H1 (cell line): ENCODE measurements at regions not wholly inside any gene's neighbourhood (a gene's known extent, or its start where the extent isn't known, plus 50 kb on each side); places are given as distances from the start of the nearest gene placed in this dataset.

ENCODE experiments used
- CTCF ChIA-PET: fragments of 300-600 bp; sonication (Branson Sonifier 250); formaldehyde crosslinking; loops from one replicate; lab custom pipeline; 2021; ENCODE audit not compliant: partially characterized antibody; lab: Charles Lee
- POLR2A ChIA-PET: fragments of 300-600 bp; sonication (Branson Sonifier 250); formaldehyde crosslinking; loops from one replicate; lab custom pipeline; 2021; ENCODE audit warnings: inconsistent platforms; ENCODE audit not compliant: partially characterized antibody; lab: Charles Lee
- DNase-seq, 2 experiments: peaks; one replicate each; pipeline versions ENCODE4 v3.0.0 to v3.0.0-alpha.2; 2010 to 2022; ENCODE audit warnings: low spot score in 2 of 2, low read depth in 1 of 2, mixed read lengths in 1 of 2
- FAIRE-seq: peaks from 2 replicates; lab custom pipeline; 2011; peaks lifted over from hg19 to GRCh38; lab: Jason Lieb, UNC
- H2AFZ ChIP-seq: 2 replicates; pipeline ENCODE4 v1.8.1; 2012; ENCODE audit warnings: low read length, inconsistent platforms
- H2AK5ac ChIP-seq: 2 replicates; pipeline ENCODE4 v1.6.1; 2013; ENCODE audit warnings: low read depth, low read length
- H2BK120ac ChIP-seq: replicated peaks from 2 replicates; pipeline ENCODE3; 2013; ENCODE audit warnings: low read depth, low read length, inconsistent platforms
- H2BK12ac ChIP-seq: 2 replicates; pipeline ENCODE4 v1.6.1; 2013; ENCODE audit warnings: low read depth, low read length
- H2BK15ac ChIP-seq: 2 replicates; pipeline ENCODE4 v1.6.1; 2013; ENCODE audit warnings: low read length
- H2BK20ac ChIP-seq: 2 replicates; pipeline ENCODE4 v1.6.1; 2013; ENCODE audit warnings: low read length
- H2BK5ac ChIP-seq: 2 replicates; pipeline ENCODE4 v1.6.1; 2013; ENCODE audit warnings: low read depth, low read length
- H3K14ac ChIP-seq: 2 replicates; pipeline ENCODE4 v1.6.1; 2013; ENCODE audit warnings: inconsistent platforms; ENCODE audit not compliant: insufficient read length
- H3K18ac ChIP-seq: 2 replicates; pipeline ENCODE4 v1.6.1; 2013; ENCODE audit warnings: low read length; ENCODE audit errors: extremely low read depth
- H3K23ac ChIP-seq: 2 replicates; pipeline ENCODE4 v1.6.1; 2013; ENCODE audit warnings: inconsistent platforms; ENCODE audit not compliant: insufficient read length
- H3K23me2 ChIP-seq: 2 replicates; pipeline ENCODE4 v1.6.1; 2013; ENCODE audit warnings: low read depth, low read length
- H3K27ac ChIP-seq: 2 replicates; pipeline ENCODE4 v1.6.1; 2011; ENCODE audit warnings: low read depth, low read length, inconsistent platforms
- H3K27me3 ChIP-seq, 4 experiments: replicated peaks in 1 of 4; 1 replicate in 1 of 4; 2 replicates in 3 of 4; pipeline versions ENCODE4 v1.6.1 to v1.8.1; 2011 to 2013; ENCODE audit warnings: low read length in 3 of 4, mild to moderate bottlenecking in 3 of 4, inconsistent platforms in 2 of 4, mixed read lengths in 2 of 4, moderate library complexity in 1 of 4; ENCODE audit not compliant: control insufficient read depth in 3 of 4, insufficient read depth in 3 of 4; ENCODE audit errors: extremely low read depth in 1 of 4
- H3K36me3 ChIP-seq, 4 experiments: 2 replicates each; pipeline versions ENCODE4 v1.6.1 to v1.8.1; 2011 to 2013; ENCODE audit warnings: mild to moderate bottlenecking in 4 of 4, low read length in 3 of 4, moderate library complexity in 2 of 4, control low read depth in 1 of 4, inconsistent platforms in 1 of 4; ENCODE audit not compliant: insufficient read depth in 4 of 4, control insufficient read depth in 2 of 4
- H3K4ac ChIP-seq: replicated peaks from 2 replicates; pipeline ENCODE3; 2013; ENCODE audit warnings: low read length, low read depth, mixed read lengths, inconsistent platforms; ENCODE audit not compliant: insufficient read length
- H3K4me1 ChIP-seq, 4 experiments: replicated peaks in 1 of 4; 1 replicate in 1 of 4; 2 replicates in 3 of 4; pipeline versions ENCODE4 v1.6.1 to v1.8.1; 2011 to 2013; ENCODE audit warnings: low read length in 3 of 4, inconsistent platforms in 2 of 4, mixed read lengths in 1 of 4; ENCODE audit not compliant: insufficient read depth in 4 of 4, control insufficient read depth in 3 of 4
- H3K4me2 ChIP-seq, 2 experiments: 2 replicates each; pipeline versions ENCODE4 v1.6.1 to v1.8.1; 2011 to 2013; ENCODE audit warnings: low read depth in 2 of 2, low read length in 2 of 2, control low read depth in 1 of 2, inconsistent platforms in 1 of 2, mild to moderate bottlenecking in 1 of 2; ENCODE audit not compliant: insufficient read depth in 1 of 2
- H3K4me3 ChIP-seq, 4 experiments: fragments of 200-600, 300-600 bp in 1 of 4; sonication (generic), shearing (Covaris generic), sonication (Bioruptor Twin) in 1 of 4; 2 replicates each; pipeline versions ENCODE4 v1.5.1 to v1.8.1; 2011 to 2016; ENCODE audit warnings: low read length in 4 of 4, low read depth in 3 of 4, control low read depth in 2 of 4, inconsistent platforms in 2 of 4, mild to moderate bottlenecking in 2 of 4, mixed read lengths in 1 of 4, moderate library complexity in 1 of 4; ENCODE audit not compliant: insufficient read depth in 2 of 4; ENCODE audit errors: extremely low read depth in 1 of 4
- H3K56ac ChIP-seq: replicated peaks from 2 replicates; pipeline ENCODE3; 2013; ENCODE audit warnings: low read depth, mild to moderate bottlenecking, mixed read lengths, low read length, inconsistent platforms; ENCODE audit not compliant: insufficient read length
- H3K79me1 ChIP-seq: 2 replicates; pipeline ENCODE4 v1.6.1; 2013; ENCODE audit warnings: low read depth, low read length, control low read depth
- H3K79me2 ChIP-seq, 2 experiments: 2 replicates each; pipeline versions ENCODE4 v1.6.1 to v1.8.1; 2012 to 2013; ENCODE audit warnings: low read length in 2 of 2, mild to moderate bottlenecking in 2 of 2, inconsistent platforms in 1 of 2; ENCODE audit not compliant: insufficient read depth in 2 of 2, control insufficient read depth in 1 of 2
- H3K9ac ChIP-seq, 4 experiments: replicated peaks in 1 of 4; 1 replicate in 1 of 4; 2 replicates in 3 of 4; pipeline versions ENCODE4 v1.6.1 to v1.8.1; 2011 to 2013; ENCODE audit warnings: low read depth in 3 of 4, low read length in 3 of 4, control low read depth in 2 of 4, mild to moderate bottlenecking in 2 of 4, moderate library complexity in 2 of 4, inconsistent platforms in 1 of 4; ENCODE audit errors: extremely low read depth in 1 of 4
- H3K9me3 ChIP-seq, 2 experiments: 2 replicates each; pipeline versions ENCODE4 v1.6.1 to v1.8.1; 2012 to 2013; ENCODE audit warnings: mild to moderate bottlenecking in 2 of 2, moderate library complexity in 2 of 2, control low read depth in 1 of 2, inconsistent platforms in 1 of 2, low read depth in 1 of 2, low read length in 1 of 2, mixed read lengths in 1 of 2; ENCODE audit not compliant: insufficient read depth in 2 of 2
- H4K20me1 ChIP-seq, 2 experiments: replicated peaks in 1 of 2; 2 replicates each; pipeline versions ENCODE3 to v1.8.1; 2011 to 2013; ENCODE audit warnings: inconsistent platforms in 2 of 2, low read length in 2 of 2, mild to moderate bottlenecking in 1 of 2; ENCODE audit not compliant: insufficient read depth in 2 of 2, control insufficient read depth in 1 of 2
- H4K5ac ChIP-seq: 2 replicates; pipeline ENCODE4 v1.6.1; 2013; ENCODE audit warnings: low read length, low read depth, mixed read lengths, inconsistent platforms; ENCODE audit not compliant: insufficient read length
- H4K8ac ChIP-seq: 2 replicates; pipeline ENCODE4 v1.8.0; 2013; ENCODE audit warnings: mild to moderate bottlenecking, moderate library complexity, low read length, inconsistent platforms; ENCODE audit not compliant: insufficient read depth; ENCODE audit errors: extremely low read depth
- H4K91ac ChIP-seq: replicated peaks from 2 replicates; pipeline ENCODE3; 2013; ENCODE audit warnings: low read length, mixed read lengths, inconsistent platforms; ENCODE audit not compliant: insufficient read length
- CEBPB ChIP-seq: IDR thresholded peaks from 2 replicates; pipeline ENCODE4 v1.6.1; 2012; ENCODE audit warnings: low read depth, low read length
- EGR1 ChIP-seq: IDR thresholded peaks from 2 replicates; pipeline ENCODE4 v1.6.1; 2011; ENCODE audit warnings: low read depth, low read length, borderline replicate concordance
- KDM4A ChIP-seq: IDR thresholded peaks from one replicate; pipeline ENCODE4 v1.7.1; 2012; ENCODE audit warnings: low read depth, mild to moderate bottlenecking, moderate library complexity, low read length, inconsistent platforms; ENCODE audit not compliant: severe bottlenecking
- KDM5A ChIP-seq: fragments of 200-600 bp; IDR thresholded peaks from 2 replicates; pipeline ENCODE4 v1.7.1; 2012; ENCODE audit warnings: mild to moderate bottlenecking, low read length, inconsistent platforms, mixed read lengths
- RAD21 ChIP-seq, 2 experiments: IDR thresholded peaks in 1 of 2; conservative IDR thresholded peaks in 1 of 2; 2 replicates each; pipeline ENCODE4 v1.6.1; 2011; ENCODE audit warnings: low read depth in 2 of 2, low read length in 2 of 2, improper control_type of control experiment in 1 of 2, inconsistent platforms in 1 of 2, mild to moderate bottlenecking in 1 of 2, moderate library complexity in 1 of 2
- SIRT6 ChIP-seq: IDR thresholded peaks from one replicate; pipeline ENCODE4 v1.7.1; 2012; ENCODE audit warnings: low read length, inconsistent platforms
- SIX5 ChIP-seq: IDR thresholded peaks from 2 replicates; pipeline ENCODE4 v1.6.1; 2011; ENCODE audit warnings: mild to moderate bottlenecking, low read depth, low read length
- SRF ChIP-seq: IDR thresholded peaks from 2 replicates; pipeline ENCODE4 v1.6.1; 2011; ENCODE audit warnings: mild to moderate bottlenecking, low read depth, low read length, moderate library complexity
- SUZ12 ChIP-seq: fragments of 200-600 bp; sonication (generic); IDR thresholded peaks from 2 replicates; pipeline ENCODE4 v1.6.1; 2012; ENCODE audit warnings: mild to moderate bottlenecking, inconsistent platforms, low read length, moderate library complexity, mixed read lengths
- TAF1 ChIP-seq: IDR thresholded peaks from 2 replicates; pipeline ENCODE4 v1.6.1; 2011; ENCODE audit warnings: mild to moderate bottlenecking, low read depth, low read length
- YY1 ChIP-seq: IDR thresholded peaks from 2 replicates; pipeline ENCODE4 v1.6.1; 2011; ENCODE audit warnings: low read depth, mild to moderate bottlenecking, low read length
- WGBS, 2 experiments: shearing (Covaris generic) in 1 of 2; methylation state at CpG; one replicate each; pipeline versions ENCODE4 v1.1.6 to v1.1.7; 2013 to 2015; ENCODE audit warnings: low lambda C conversion rate in 2 of 2, mixed read lengths in 2 of 2, inconsistent platforms in 1 of 2, low coverage in 1 of 2, missing lambda C conversion rate in 1 of 2; ENCODE audit not compliant: insufficient replicate concordance in 2 of 2, insufficient coverage in 1 of 2, insufficient read length in 1 of 2; ENCODE audit errors: extremely low coverage in 1 of 2, missing lambda C conversion rate in 1 of 2; 5-methylcytosine and 5-hydroxymethylcytosine counted together

DNA sequence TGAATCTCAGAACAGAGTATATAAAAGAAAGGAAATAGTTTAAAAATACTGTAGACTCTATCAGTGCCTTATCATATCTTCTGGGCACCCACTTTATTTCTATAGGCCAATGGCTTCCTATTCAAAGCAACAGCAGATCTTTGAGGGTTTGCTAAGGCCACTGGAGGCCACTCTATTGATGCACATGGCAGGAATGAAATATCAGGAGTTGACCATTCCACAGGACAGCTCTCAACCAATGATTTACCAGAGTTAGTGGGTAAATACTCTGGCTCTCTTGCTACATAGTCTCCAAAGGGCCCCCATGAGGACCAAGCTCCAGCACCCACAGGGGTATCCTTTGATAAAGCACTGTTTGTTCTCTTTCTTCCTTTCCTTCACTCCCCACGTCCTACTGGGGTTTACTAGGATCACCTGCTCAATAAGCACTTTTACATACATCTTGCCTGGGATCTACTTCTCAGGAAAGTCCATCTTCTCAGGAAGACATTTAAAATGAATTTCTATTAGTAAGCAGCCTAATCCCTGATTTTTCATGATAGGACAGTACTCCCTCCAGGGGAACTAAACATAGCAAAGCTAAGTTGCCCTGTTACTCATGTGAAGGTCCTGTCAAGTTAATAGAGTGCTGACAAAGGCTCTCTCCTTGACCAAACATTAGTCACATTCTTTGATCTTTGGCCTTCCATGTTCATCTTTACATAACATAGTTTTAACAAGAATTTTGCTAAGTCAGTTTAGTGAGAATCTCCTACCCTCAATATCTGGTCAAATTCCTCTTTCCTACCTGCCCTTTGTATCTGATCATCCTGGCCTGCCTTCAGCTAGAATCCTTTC is 459.7 kb downstream of the GRXCR1 start:
- WGBS, 2 experiments: 0% methylated on average over 1 of the region's 1 CpG; no CpG with 5 or more reads in 1 of the 2 experiments
- no peaks in the 10 kb centered on the region for H3K79me2 ChIP-seq
- H3K4me1 ChIP-seq: no peaks in the 10 kb centered on the region
- no peak overlapping the region for H3K4me3 ChIP-seq
- H3K9ac ChIP-seq: no peak overlapping the region
- H3K9me3 ChIP-seq: no peaks in the 10 kb centered on the region
- H4K5ac ChIP-seq: no peak overlapping the region
- H3K4me2 ChIP-seq: no peak overlapping the region
- no peak overlapping the region for H2AK5ac ChIP-seq
- H3K27me3 ChIP-seq: no peaks in the 10 kb centered on the region
- no peak overlapping the region for H3K56ac ChIP-seq
- H4K20me1 ChIP-seq: no peaks in the 10 kb centered on the region
- CTCF ChIA-PET: no interaction called here
- H2BK15ac ChIP-seq: no peak overlapping the region
- H3K4ac ChIP-seq: no peak overlapping the region
- no peak overlapping the region for H4K91ac ChIP-seq
- H3K14ac ChIP-seq: no peak overlapping the region
- DNase-seq: no peak
- no peak overlapping the region for H2BK12ac ChIP-seq
- H3K18ac ChIP-seq: no peak overlapping the region
- FAIRE-seq: no peak
- no peak overlapping the region for H4K8ac ChIP-seq
- POLR2A ChIA-PET: no interaction called here
- H3K27ac ChIP-seq: no peak overlapping the region
- no peak overlapping the region for H2BK120ac ChIP-seq
- no peak overlapping the region for H2AFZ ChIP-seq
- no peaks in the 10 kb centered on the region for H3K79me1 ChIP-seq
- H2BK5ac ChIP-seq: no peak overlapping the region
- TF ChIP-seq SIRT6 (no peak), EGR1 (no peak), TAF1 (no peak), YY1 (no peak), SIX5 (no peak), RAD21 (IDR thresholded peaks at IDR 0.05 in 1 of 2, conservative IDR thresholded peaks at IDR 0.05 in 1 of 2; ENCODE audit: low read depth in 2 of 2, low read length in 2 of 2) (no peak), KDM4A (no peak), SRF (no peak), KDM5A (no peak), SUZ12 (no peak), CEBPB (no peak)
- no peaks in the 10 kb centered on the region for H3K36me3 ChIP-seq
- no peak overlapping the region for H3K23ac ChIP-seq
- H2BK20ac ChIP-seq: no peak overlapping the region
- no peaks in the 10 kb centered on the region; the same call in 1 of the 2 replicates for H3K23me2 ChIP-seq
